GM12872 (cell line): ENCODE measurements at regions not wholly inside any gene's neighbourhood (a gene's known extent, or its start where the extent isn't known, plus 50 kb on each side); places are given as distances from the start of the nearest gene placed in this dataset.

Experiments used
- TF ChIP-seq, protein P1 (sequence below): IDR thresholded peaks from 3 replicates; pipeline ENCODE4 v1.5.1; 2011; ENCODE audit warnings: low read depth, mild to moderate bottlenecking, low read length, moderate library complexity; ENCODE audit not compliant: insufficient read depth

DNA sequence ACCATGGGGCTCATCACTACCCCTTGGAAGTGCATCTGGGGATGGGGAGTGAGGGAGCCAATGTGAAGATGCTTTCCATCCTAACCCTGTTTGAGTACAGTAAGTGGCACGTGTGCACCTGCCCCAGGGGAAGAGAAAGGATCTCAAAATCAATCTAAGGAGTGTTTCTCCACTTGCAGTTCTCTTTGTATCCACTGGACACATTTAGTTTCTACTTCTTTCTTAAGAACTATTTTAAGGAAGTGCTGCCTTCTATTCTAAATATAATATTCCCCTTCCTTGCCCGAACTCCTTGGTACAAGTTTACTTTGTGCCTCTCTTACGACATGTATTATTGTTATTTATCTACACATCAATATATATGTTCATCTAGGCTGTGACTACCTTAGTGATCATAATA is 73.8 kb downstream of the TTC6 start:
- TF ChIP-seq, protein P1, sequence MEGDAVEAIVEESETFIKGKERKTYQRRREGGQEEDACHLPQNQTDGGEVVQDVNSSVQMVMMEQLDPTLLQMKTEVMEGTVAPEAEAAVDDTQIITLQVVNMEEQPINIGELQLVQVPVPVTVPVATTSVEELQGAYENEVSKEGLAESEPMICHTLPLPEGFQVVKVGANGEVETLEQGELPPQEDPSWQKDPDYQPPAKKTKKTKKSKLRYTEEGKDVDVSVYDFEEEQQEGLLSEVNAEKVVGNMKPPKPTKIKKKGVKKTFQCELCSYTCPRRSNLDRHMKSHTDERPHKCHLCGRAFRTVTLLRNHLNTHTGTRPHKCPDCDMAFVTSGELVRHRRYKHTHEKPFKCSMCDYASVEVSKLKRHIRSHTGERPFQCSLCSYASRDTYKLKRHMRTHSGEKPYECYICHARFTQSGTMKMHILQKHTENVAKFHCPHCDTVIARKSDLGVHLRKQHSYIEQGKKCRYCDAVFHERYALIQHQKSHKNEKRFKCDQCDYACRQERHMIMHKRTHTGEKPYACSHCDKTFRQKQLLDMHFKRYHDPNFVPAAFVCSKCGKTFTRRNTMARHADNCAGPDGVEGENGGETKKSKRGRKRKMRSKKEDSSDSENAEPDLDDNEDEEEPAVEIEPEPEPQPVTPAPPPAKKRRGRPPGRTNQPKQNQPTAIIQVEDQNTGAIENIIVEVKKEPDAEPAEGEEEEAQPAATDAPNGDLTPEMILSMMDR: no peak

GRCh38 chr14:37673439-37673838 is 78.0 kb downstream of the TTC6 start:
- TF ChIP-seq, protein P1: no peak

- TF ChIP-seq, protein P1: no peak
These were observed 83.5 kb downstream of the TTC6 start for GRCh38 chr14:37678916-37679315.

GRCh38 chr14:37681486-37681885 is 86.1 kb downstream of the TTC6 start:
- TF ChIP-seq, protein P1: no peak

DNA sequence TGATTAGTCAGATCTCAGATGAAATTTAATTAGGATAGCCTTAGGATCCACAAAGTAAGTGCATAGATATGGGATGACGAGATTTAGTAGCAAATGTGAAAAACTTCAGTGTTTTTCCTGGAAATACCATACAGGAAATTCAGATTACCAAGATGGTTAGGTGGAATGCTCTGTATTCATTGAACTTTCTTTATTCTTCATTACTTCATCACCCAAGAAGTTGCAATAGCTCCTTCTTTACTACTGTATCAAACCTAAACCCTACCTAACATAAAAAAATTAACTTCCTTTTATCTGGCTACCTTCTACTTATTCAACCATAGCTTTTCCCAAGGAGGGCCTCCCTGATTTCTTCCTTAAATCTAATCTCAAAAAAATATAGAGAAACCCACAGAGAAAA is 100.4 kb downstream of the TTC6 start:
- TF ChIP-seq, protein P1: no peak

DNA sequence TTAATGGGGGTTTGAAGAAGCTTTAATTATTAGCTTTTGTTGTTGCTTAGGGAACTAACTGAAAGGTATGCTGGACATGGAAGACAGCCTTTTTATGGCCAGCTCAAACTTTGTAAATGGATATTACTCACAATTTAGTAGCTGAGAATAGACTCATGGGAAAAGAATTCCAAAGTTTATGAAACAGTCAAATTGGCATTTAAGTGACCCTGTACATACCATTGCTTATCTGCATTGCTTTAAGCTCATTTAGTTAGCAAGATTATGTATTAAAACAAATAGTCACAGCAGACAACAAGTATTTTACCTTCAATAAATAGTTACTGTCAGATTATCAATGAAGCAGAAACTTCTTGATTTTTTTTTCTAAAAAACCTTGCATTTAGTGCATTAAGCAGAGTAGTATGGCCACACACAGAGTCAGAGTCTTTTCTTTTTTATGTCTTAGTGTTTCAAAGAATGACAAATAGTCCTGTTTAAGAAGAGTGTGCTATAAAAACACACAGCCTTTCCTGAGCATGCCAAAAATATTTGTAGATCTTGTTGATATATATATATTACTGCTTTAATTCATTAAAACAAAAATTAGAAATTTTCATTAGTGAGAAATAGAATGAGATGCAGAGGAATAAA is 102.2 kb downstream of the TTC6 start:
- TF ChIP-seq, protein P1: no peak

DNA sequence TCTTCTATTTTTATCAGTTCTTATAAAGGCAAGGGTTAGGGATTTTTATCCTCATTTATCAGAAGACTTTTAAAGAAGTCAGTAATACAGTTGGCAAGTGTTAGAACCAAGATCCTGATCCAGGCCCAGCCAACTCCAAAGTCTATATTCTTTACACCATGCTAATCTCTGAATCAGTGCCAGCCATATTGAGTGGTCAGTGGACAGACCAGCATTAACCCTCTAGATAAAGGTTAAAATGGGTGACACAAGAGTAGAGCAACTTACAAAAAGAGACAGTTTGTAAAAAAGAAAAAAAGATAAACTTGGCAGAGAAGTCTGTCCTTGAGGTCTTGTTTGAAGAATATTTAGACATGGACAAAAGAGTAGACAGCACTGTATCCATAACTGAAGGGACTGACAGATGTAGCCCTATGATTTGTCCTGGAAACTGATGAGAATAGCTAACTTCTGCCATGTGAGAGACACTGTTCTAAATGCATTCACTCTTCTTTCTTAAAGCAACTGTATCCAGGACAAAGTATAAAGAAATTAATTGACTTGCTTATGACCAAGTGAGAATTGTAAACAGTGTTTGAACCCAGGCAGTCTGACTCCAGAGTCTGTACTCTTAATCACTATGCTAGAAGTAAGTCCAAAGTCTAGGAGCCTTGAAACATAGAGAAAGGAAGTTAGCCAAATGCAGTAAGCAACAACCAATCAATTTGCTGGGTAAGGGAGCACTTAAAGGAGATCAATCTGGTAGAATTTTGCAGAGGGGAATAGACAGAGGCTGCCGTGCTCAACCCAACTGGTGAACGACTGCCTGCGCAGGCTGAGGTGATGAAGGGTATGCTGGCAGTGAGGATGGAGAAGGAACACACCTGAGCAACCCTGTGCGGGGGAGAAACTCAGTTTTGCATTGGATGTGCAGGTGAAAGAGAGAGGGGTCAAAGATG is 103.7 kb downstream of the TTC6 start:
- TF ChIP-seq, protein P1: no peak
